ENCODE measurements at regions not wholly inside any gene's neighbourhood (a gene's known extent, or its start where the extent isn't known, plus 50 kb on each side); places are given as distances from the start of the nearest gene placed in this dataset.

- Histone ChIP-seq H3K4me1 (ENCODE audit: control insufficient read depth, insufficient read depth, low read length) (no peaks in the 10 kb centered on the region), H3K4me3 (ENCODE audit: low read depth, low read length) (no peak overlapping the region)
These were observed 206.5 kb downstream of the BCAT1 start for GRCh38 chr12:24742378-24742777.

DNA sequence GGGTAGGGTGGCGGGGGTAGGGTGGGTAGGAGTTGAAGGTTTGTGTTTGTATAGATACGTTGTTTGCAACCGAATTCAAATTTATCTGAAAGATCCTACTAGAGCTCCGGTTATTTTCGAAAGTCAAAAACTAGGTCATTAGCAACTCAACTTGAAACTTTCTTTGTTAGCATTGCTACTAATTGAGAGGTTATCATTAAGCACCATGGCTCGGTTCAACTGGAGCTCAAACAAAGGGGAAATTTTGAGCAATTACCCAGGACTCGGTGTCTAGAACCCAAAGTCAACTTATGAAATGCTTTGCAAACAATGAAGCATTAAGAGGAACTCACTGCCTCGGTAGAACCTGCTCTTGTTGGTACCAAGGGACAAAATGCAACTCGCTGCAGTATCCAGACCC lies 207.7 kb downstream of the BCAT1 start:
- Histone ChIP-seq H3K9me3 (ENCODE audit: control insufficient read depth, insufficient read depth, low read length) (no peaks in the 10 kb centered on the region), H3K36me3 (ENCODE audit: control insufficient read depth, insufficient read depth, low read length) (no peaks in the 10 kb centered on the region), H3K4me1 (ENCODE audit: control insufficient read depth, insufficient read depth, low read length) (no peaks in the 10 kb centered on the region), H3K27me3 (ENCODE audit: control insufficient read depth, insufficient read depth, low read length) (no peaks in the 10 kb centered on the region), H3K9ac (ENCODE audit: low read depth, low read length) (no peak overlapping the region), H3K4me3 (ENCODE audit: low read depth, low read length) (no peak overlapping the region)

More at GRCh38 chr12:24742378-24742777, 206.5 kb downstream of the BCAT1 start:
- H3K9ac ChIP-seq (ENCODE audit: low read depth, low read length), result no peak overlapping the region
- no peaks in the 10 kb centered on the region for H3K9me3 ChIP-seq (ENCODE audit: control insufficient read depth, insufficient read depth, low read length)
- H3K36me3 ChIP-seq (ENCODE audit: control insufficient read depth, insufficient read depth, low read length), result no peaks in the 10 kb centered on the region
- no peaks in the 10 kb centered on the region for H3K27me3 ChIP-seq (ENCODE audit: control insufficient read depth, insufficient read depth, low read length)

DNA sequence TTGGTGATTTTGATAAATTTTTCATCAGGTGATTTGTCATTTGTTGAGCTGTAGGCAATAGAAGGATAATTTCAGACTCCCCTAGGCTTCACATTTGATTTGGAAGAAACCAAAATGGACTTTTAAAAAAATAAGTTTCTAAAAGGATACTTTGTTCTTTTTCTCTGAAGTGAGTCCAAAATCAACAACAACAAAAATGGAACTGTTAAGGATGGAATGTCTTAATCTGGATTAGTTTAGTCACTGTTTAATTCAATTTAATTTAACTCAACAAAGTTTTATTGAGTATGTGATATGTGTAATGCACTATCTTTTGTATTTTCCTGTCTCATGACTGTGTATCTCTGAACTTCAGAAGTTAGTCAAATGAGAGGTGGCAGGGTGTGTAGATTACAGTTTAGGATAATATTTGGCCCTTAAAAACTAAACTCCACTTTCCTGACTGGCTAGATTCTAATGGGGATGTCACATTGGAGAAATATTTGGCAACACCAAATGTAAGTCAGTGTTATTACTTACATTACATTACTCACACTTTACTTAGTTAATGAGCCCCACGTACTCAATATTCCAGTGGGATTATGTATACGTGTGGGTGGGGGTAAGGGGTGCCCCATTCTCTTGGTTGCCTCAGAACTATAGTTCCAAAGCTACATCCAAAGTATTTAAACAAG lies 209.7 kb downstream of the BCAT1 start:
- H3K4me1 ChIP-seq (ENCODE audit: control insufficient read depth, insufficient read depth, low read length), result no peaks in the 10 kb centered on the region

GRCh38 chr12:24738441-24738840 lies 210.5 kb downstream of the BCAT1 start:
- no peaks in the 10 kb centered on the region for H3K27me3 ChIP-seq (ENCODE audit: control insufficient read depth, insufficient read depth, low read length)
- no peak overlapping the region for H3K9ac ChIP-seq (ENCODE audit: low read depth, low read length)
- no peak overlapping the region for H3K4me3 ChIP-seq (ENCODE audit: low read depth, low read length)
- H3K4me1 ChIP-seq (ENCODE audit: control insufficient read depth, insufficient read depth, low read length), result no peaks in the 10 kb centered on the region
- H3K9me3 ChIP-seq (ENCODE audit: control insufficient read depth, insufficient read depth, low read length), result no peaks in the 10 kb centered on the region
- no peaks in the 10 kb centered on the region for H3K36me3 ChIP-seq (ENCODE audit: control insufficient read depth, insufficient read depth, low read length)

More for the DNA sequence above, 209.7 kb downstream of the BCAT1 start:
- Histone ChIP-seq H3K36me3 (ENCODE audit: control insufficient read depth, insufficient read depth, low read length) (no peaks in the 10 kb centered on the region), H3K27me3 (ENCODE audit: control insufficient read depth, insufficient read depth, low read length) (no peaks in the 10 kb centered on the region), H3K9ac (ENCODE audit: low read depth, low read length) (no peak overlapping the region), H3K4me3 (ENCODE audit: low read depth, low read length) (no peak overlapping the region), H3K9me3 (ENCODE audit: control insufficient read depth, insufficient read depth, low read length) (no peaks in the 10 kb centered on the region)

GRCh38 chr12:24731596-24731995 lies 217.3 kb downstream of the BCAT1 start:
- Histone ChIP-seq H3K9me3 (ENCODE audit: control insufficient read depth, insufficient read depth, low read length) (no peaks in the 10 kb centered on the region), H3K9ac (ENCODE audit: low read depth, low read length) (no peak overlapping the region), H3K27me3 (ENCODE audit: control insufficient read depth, insufficient read depth, low read length) (no peaks in the 10 kb centered on the region), H3K36me3 (ENCODE audit: control insufficient read depth, insufficient read depth, low read length) (no peaks in the 10 kb centered on the region), H3K4me1 (ENCODE audit: control insufficient read depth, insufficient read depth, low read length) (no peaks in the 10 kb centered on the region), H3K4me3 (ENCODE audit: low read depth, low read length) (no peak overlapping the region)

- no peak overlapping the region for H3K9ac ChIP-seq (ENCODE audit: low read depth, low read length)
- no peaks in the 10 kb centered on the region for H3K27me3 ChIP-seq (ENCODE audit: control insufficient read depth, insufficient read depth, low read length)
- no peaks in the 10 kb centered on the region for H3K36me3 ChIP-seq (ENCODE audit: control insufficient read depth, insufficient read depth, low read length)
- H3K4me1 ChIP-seq (ENCODE audit: control insufficient read depth, insufficient read depth, low read length), result no peaks in the 10 kb centered on the region
- H3K9me3 ChIP-seq (ENCODE audit: control insufficient read depth, insufficient read depth, low read length), result no peaks in the 10 kb centered on the region
- H3K4me3 ChIP-seq (ENCODE audit: low read depth, low read length), result no peak overlapping the region
These were observed 218.4 kb downstream of the BCAT1 start for GRCh38 chr12:24730489-24730896.

- Histone ChIP-seq H3K4me3 (ENCODE audit: low read depth, low read length) (no peak overlapping the region), H3K9me3 (ENCODE audit: control insufficient read depth, insufficient read depth, low read length) (no peaks in the 10 kb centered on the region), H3K4me1 (ENCODE audit: control insufficient read depth, insufficient read depth, low read length) (no peaks in the 10 kb centered on the region), H3K36me3 (ENCODE audit: control insufficient read depth, insufficient read depth, low read length) (no peaks in the 10 kb centered on the region), H3K27me3 (ENCODE audit: control insufficient read depth, insufficient read depth, low read length) (no peaks in the 10 kb centered on the region), H3K9ac (ENCODE audit: low read depth, low read length) (no peak overlapping the region)
These were observed 220.1 kb downstream of the BCAT1 start for GRCh38 chr12:24728826-24729225.

DNA sequence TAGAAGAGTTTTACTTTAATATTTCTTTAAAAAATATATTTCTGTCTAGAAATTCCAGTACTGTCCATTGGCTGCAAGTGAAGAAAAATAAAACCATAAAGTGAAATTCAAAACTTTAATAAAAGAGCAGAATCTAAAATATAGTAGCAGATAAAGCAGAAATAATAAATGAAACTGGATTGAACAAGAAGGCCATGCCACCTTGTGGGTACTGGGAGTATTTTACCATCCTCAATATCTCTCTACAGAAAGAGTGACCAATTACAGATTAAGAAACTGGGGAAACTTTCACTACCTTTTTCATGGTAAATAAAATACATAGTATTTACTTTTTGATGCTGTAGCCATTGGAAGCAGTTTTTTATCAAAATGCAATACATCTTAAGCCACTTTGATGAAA lies 220.5 kb downstream of the BCAT1 start:
- Histone ChIP-seq H3K9ac (ENCODE audit: low read depth, low read length) (no peak overlapping the region), H3K4me1 (ENCODE audit: control insufficient read depth, insufficient read depth, low read length) (no peaks in the 10 kb centered on the region), H3K9me3 (ENCODE audit: control insufficient read depth, insufficient read depth, low read length) (no peaks in the 10 kb centered on the region), H3K27me3 (ENCODE audit: control insufficient read depth, insufficient read depth, low read length) (no peaks in the 10 kb centered on the region), H3K4me3 (ENCODE audit: low read depth, low read length) (no peak overlapping the region), H3K36me3 (ENCODE audit: control insufficient read depth, insufficient read depth, low read length) (no peaks in the 10 kb centered on the region)

DNA sequence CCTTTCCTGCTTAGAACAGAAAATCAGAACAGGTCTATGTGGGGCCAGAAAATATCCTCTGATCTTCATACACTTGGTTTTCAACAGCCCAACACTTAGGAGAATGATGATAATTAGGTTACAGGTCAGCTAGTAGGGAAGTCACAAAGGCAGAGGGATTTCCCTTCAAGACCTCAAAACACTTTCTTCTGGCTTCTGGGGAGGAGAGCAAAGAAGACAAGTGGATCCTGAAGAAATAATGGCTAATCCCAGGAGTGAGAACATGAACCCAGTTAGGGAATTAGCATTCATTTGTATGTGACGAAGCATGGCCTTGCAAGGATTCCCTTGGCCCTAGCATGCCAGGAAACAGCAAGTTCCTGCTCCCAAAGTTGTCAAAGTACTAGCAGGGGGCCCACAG lies 223.3 kb downstream of the BCAT1 start:
- Histone ChIP-seq H3K9me3 (ENCODE audit: control insufficient read depth, insufficient read depth, low read length) (no peaks in the 10 kb centered on the region), H3K27me3 (ENCODE audit: control insufficient read depth, insufficient read depth, low read length) (no peaks in the 10 kb centered on the region), H3K36me3 (ENCODE audit: control insufficient read depth, insufficient read depth, low read length) (no peaks in the 10 kb centered on the region), H3K4me1 (ENCODE audit: control insufficient read depth, insufficient read depth, low read length) (no peaks in the 10 kb centered on the region), H3K9ac (ENCODE audit: low read depth, low read length) (no peak overlapping the region), H3K4me3 (ENCODE audit: low read depth, low read length) (no peak overlapping the region)

- Histone ChIP-seq H3K4me3 (ENCODE audit: low read depth, low read length) (no peak overlapping the region), H3K9ac (ENCODE audit: low read depth, low read length) (no peak overlapping the region), H3K27me3 (ENCODE audit: control insufficient read depth, insufficient read depth, low read length) (no peaks in the 10 kb centered on the region), H3K9me3 (ENCODE audit: control insufficient read depth, insufficient read depth, low read length) (no peaks in the 10 kb centered on the region), H3K36me3 (ENCODE audit: control insufficient read depth, insufficient read depth, low read length) (no peaks in the 10 kb centered on the region), H3K4me1 (ENCODE audit: control insufficient read depth, insufficient read depth, low read length) (no peaks in the 10 kb centered on the region)
These were observed 224.1 kb downstream of the BCAT1 start for GRCh38 chr12:24724814-24725213.

GRCh38 chr12:24723759-24724158 lies 225.1 kb downstream of the BCAT1 start:
- H3K4me3 ChIP-seq (ENCODE audit: low read depth, low read length), result no peak overlapping the region
- no peaks in the 10 kb centered on the region for H3K4me1 ChIP-seq (ENCODE audit: control insufficient read depth, insufficient read depth, low read length)
- H3K27me3 ChIP-seq (ENCODE audit: control insufficient read depth, insufficient read depth, low read length), result no peaks in the 10 kb centered on the region
- H3K9me3 ChIP-seq (ENCODE audit: control insufficient read depth, insufficient read depth, low read length), result no peaks in the 10 kb centered on the region
- H3K9ac ChIP-seq (ENCODE audit: low read depth, low read length), result no peak overlapping the region
- H3K36me3 ChIP-seq (ENCODE audit: control insufficient read depth, insufficient read depth, low read length), result no peaks in the 10 kb centered on the region

- Histone ChIP-seq H3K4me3 (ENCODE audit: low read depth, low read length) (no peak overlapping the region), H3K36me3 (ENCODE audit: control insufficient read depth, insufficient read depth, low read length) (no peaks in the 10 kb centered on the region), H3K9me3 (ENCODE audit: control insufficient read depth, insufficient read depth, low read length) (no peaks in the 10 kb centered on the region), H3K9ac (ENCODE audit: low read depth, low read length) (no peak overlapping the region), H3K27me3 (ENCODE audit: control insufficient read depth, insufficient read depth, low read length) (no peaks in the 10 kb centered on the region), H3K4me1 (ENCODE audit: control insufficient read depth, insufficient read depth, low read length) (no peaks in the 10 kb centered on the region)
These were observed 227.7 kb downstream of the BCAT1 start for GRCh38 chr12:24721191-24721590.
